T-helper 2 cell treated with Interferon-gamma antibody and Interleukin-4, amounts not matched to agents 5 μg/mL and 100 μg/mL, for 36 hours (primary cell): ENCODE measurements at regions not wholly inside any gene's neighbourhood (a gene's known extent, or its start where the extent isn't known, plus 50 kb on each side); places are given as distances from the start of the nearest gene placed in this dataset.

ENCODE experiments used
- DNase-seq: peaks from one replicate; pipeline ENCODE4 v3.0.0; 2021; ENCODE audit warnings: low spot score
- H3K27ac Mint-ChIP-seq: one replicate; pipeline ENCODE4 v1.8.0; 2021; ENCODE audit warnings: mild to moderate bottlenecking, mixed read lengths
- H3K27me3 Mint-ChIP-seq: one replicate; pipeline ENCODE4 v1.8.0; 2021; ENCODE audit warnings: low read depth, mixed read lengths
- H3K36me3 Mint-ChIP-seq: one replicate; pipeline ENCODE4 v1.8.0; 2021; ENCODE audit warnings: low read depth, mixed read lengths
- H3K4me1 Mint-ChIP-seq: one replicate; pipeline ENCODE4 v1.8.0; 2021; ENCODE audit warnings: low read depth, mixed read lengths
- H3K4me3 Mint-ChIP-seq: one replicate; pipeline ENCODE4 v1.8.0; 2022; ENCODE audit warnings: mild to moderate bottlenecking, moderate library complexity, mixed read lengths
- H3K9me3 Mint-ChIP-seq: one replicate; pipeline ENCODE4 v1.8.0; 2021; ENCODE audit warnings: mixed read lengths

GRCh38 chr10:121288864-121289661 is 309.2 kb downstream of the FGFR2 start:
- no peak for DNase-seq
- H3K4me3 Mint-ChIP-seq = no peak overlapping the region
- no peaks in the 10 kb centered on the region for H3K9me3 Mint-ChIP-seq
- H3K4me1 Mint-ChIP-seq = no peaks in the 10 kb centered on the region
- H3K36me3 Mint-ChIP-seq = no peaks in the 10 kb centered on the region
- H3K27me3 Mint-ChIP-seq = no peaks in the 10 kb centered on the region
- no peak overlapping the region for H3K27ac Mint-ChIP-seq

GRCh38 chr10:121289800-121290199 is 308.4 kb downstream of the FGFR2 start:
- Mint-ChIP-seq H3K27ac (no peak overlapping the region), H3K27me3 (no peaks in the 10 kb centered on the region), H3K9me3 (no peaks in the 10 kb centered on the region), H3K36me3 (no peaks in the 10 kb centered on the region), H3K4me1 (no peaks in the 10 kb centered on the region), H3K4me3 (no peak overlapping the region)
- no peak for DNase-seq

GRCh38 chr10:121290674-121291073 is 307.6 kb downstream of the FGFR2 start:
- Mint-ChIP-seq H3K9me3 (no peaks in the 10 kb centered on the region), H3K4me1 (no peaks in the 10 kb centered on the region), H3K4me3 (no peak overlapping the region), H3K36me3 (no peaks in the 10 kb centered on the region), H3K27ac (no peak overlapping the region), H3K27me3 (no peaks in the 10 kb centered on the region)
- no peak for DNase-seq

- Mint-ChIP-seq H3K4me1 (no peaks in the 10 kb centered on the region), H3K27me3 (no peaks in the 10 kb centered on the region), H3K9me3 (no peaks in the 10 kb centered on the region), H3K4me3 (no peak overlapping the region), H3K36me3 (no peaks in the 10 kb centered on the region), H3K27ac (no peak overlapping the region)
- no peak for DNase-seq
Observed at GRCh38 chr10:121291376-121291775, 306.9 kb downstream of the FGFR2 start.

GRCh38 chr10:121291823-121292222 is 306.4 kb downstream of the FGFR2 start:
- no peak for DNase-seq
- Mint-ChIP-seq H3K4me1 (no peaks in the 10 kb centered on the region), H3K9me3 (no peaks in the 10 kb centered on the region), H3K27ac (no peak overlapping the region), H3K36me3 (no peaks in the 10 kb centered on the region), H3K4me3 (no peak overlapping the region), H3K27me3 (no peaks in the 10 kb centered on the region)

- Mint-ChIP-seq H3K36me3 (no peaks in the 10 kb centered on the region), H3K9me3 (no peaks in the 10 kb centered on the region), H3K4me1 (no peaks in the 10 kb centered on the region), H3K27me3 (no peaks in the 10 kb centered on the region), H3K27ac (no peak overlapping the region), H3K4me3 (no peak overlapping the region)
- DNase-seq = no peak
Observed at GRCh38 chr10:121292321-121292720, 305.9 kb downstream of the FGFR2 start.

- no peaks in the 10 kb centered on the region for H3K27me3 Mint-ChIP-seq
Observed at GRCh38 chr10:121293110-121293509, 305.1 kb downstream of the FGFR2 start.

GRCh38 chr10:121294630-121295029 is 303.6 kb downstream of the FGFR2 start:
- Mint-ChIP-seq H3K27ac (no peak overlapping the region), H3K9me3 (peaks cover 8% of the 10 kb centered on the region), H3K27me3 (no peaks in the 10 kb centered on the region), H3K36me3 (no peaks in the 10 kb centered on the region), H3K4me3 (no peak overlapping the region), H3K4me1 (no peaks in the 10 kb centered on the region)
- no peak for DNase-seq

More at GRCh38 chr10:121293110-121293509, 305.1 kb downstream of the FGFR2 start:
- Mint-ChIP-seq H3K4me1 (no peaks in the 10 kb centered on the region), H3K4me3 (no peak overlapping the region), H3K36me3 (no peaks in the 10 kb centered on the region), H3K9me3 (peaks cover 5% of the 10 kb centered on the region), H3K27ac (no peak overlapping the region)
- DNase-seq = no peak

- no peak overlapping the region for H3K4me3 Mint-ChIP-seq
- H3K36me3 Mint-ChIP-seq = no peaks in the 10 kb centered on the region
- H3K9me3 Mint-ChIP-seq = peaks cover 10% of the 10 kb centered on the region
- H3K27ac Mint-ChIP-seq = no peak overlapping the region
- H3K27me3 Mint-ChIP-seq = no peaks in the 10 kb centered on the region
- no peak for DNase-seq
- H3K4me1 Mint-ChIP-seq = no peaks in the 10 kb centered on the region
Observed at GRCh38 chr10:121296378-121296777, 301.9 kb downstream of the FGFR2 start.

GRCh38 chr10:121296881-121297585 is 301.2 kb downstream of the FGFR2 start:
- H3K4me3 Mint-ChIP-seq = no peak overlapping the region
- no peaks in the 10 kb centered on the region for H3K4me1 Mint-ChIP-seq
- H3K9me3 Mint-ChIP-seq = peaks cover 10% of the 10 kb centered on the region
- H3K27me3 Mint-ChIP-seq = no peaks in the 10 kb centered on the region
- no peak for DNase-seq
- H3K36me3 Mint-ChIP-seq = no peaks in the 10 kb centered on the region
- no peak overlapping the region for H3K27ac Mint-ChIP-seq

- Mint-ChIP-seq H3K36me3 (no peaks in the 10 kb centered on the region), H3K9me3 (peaks cover 10% of the 10 kb centered on the region), H3K27me3 (no peaks in the 10 kb centered on the region), H3K27ac (no peak overlapping the region), H3K4me3 (no peak overlapping the region), H3K4me1 (no peaks in the 10 kb centered on the region)
- no peak for DNase-seq
Observed at GRCh38 chr10:121300723-121301122, 297.5 kb downstream of the FGFR2 start.

- Mint-ChIP-seq H3K36me3 (no peaks in the 10 kb centered on the region), H3K4me3 (no peak overlapping the region), H3K9me3 (peaks cover 10% of the 10 kb centered on the region), H3K4me1 (no peaks in the 10 kb centered on the region), H3K27ac (no peak overlapping the region), H3K27me3 (no peaks in the 10 kb centered on the region)
- no peak for DNase-seq
Observed at GRCh38 chr10:121302541-121303180, 295.6 kb downstream of the FGFR2 start.

- H3K9me3 Mint-ChIP-seq = peaks cover 2% of the 10 kb centered on the region
- H3K27ac Mint-ChIP-seq = no peak overlapping the region
- DNase-seq = no peak
- no peak overlapping the region for H3K4me3 Mint-ChIP-seq
- H3K27me3 Mint-ChIP-seq = no peaks in the 10 kb centered on the region
- H3K36me3 Mint-ChIP-seq = no peaks in the 10 kb centered on the region
- no peaks in the 10 kb centered on the region for H3K4me1 Mint-ChIP-seq
Observed at GRCh38 chr10:121303287-121303890, 294.9 kb downstream of the FGFR2 start.

GRCh38 chr10:121305066-121305465 is 293.2 kb downstream of the FGFR2 start:
- no peaks in the 10 kb centered on the region for H3K4me1 Mint-ChIP-seq
- no peak for DNase-seq
- no peaks in the 10 kb centered on the region for H3K36me3 Mint-ChIP-seq
- H3K27me3 Mint-ChIP-seq = no peaks in the 10 kb centered on the region
- no peak overlapping the region for H3K4me3 Mint-ChIP-seq
- no peak overlapping the region for H3K27ac Mint-ChIP-seq
- H3K9me3 Mint-ChIP-seq = peaks cover 2% of the 10 kb centered on the region
